ENCODE measurements at regions not wholly inside any gene's neighbourhood (a gene's known extent, or its start where the extent isn't known, plus 50 kb on each side); places are given as distances from the start of the nearest gene placed in this dataset.

- H3K4me3 ChIP-seq, result no peak overlapping the region
- no peaks in the 10 kb centered on the region for H3K27me3 ChIP-seq
- intact Hi-C loops (cut with DNase I), result no loop called here
- no peak overlapping the region for H3K27ac ChIP-seq
- TF ChIP-seq CTCF (IDR thresholded peaks at IDR 0.05), result no peak
- H3K36me3 ChIP-seq, result no peaks in the 10 kb centered on the region
- no peak for DNase-seq
- no peak overlapping the region for H3K9ac ChIP-seq (ENCODE audit: low read depth in 2 of 2, low read length in 2 of 2)
- no peaks in the 10 kb centered on the region for H3K4me1 ChIP-seq
- H3K9me3 ChIP-seq, result no peaks in the 10 kb centered on the region
Observed at GRCh38 chr21:14690886-14691285, 144.8 kb upstream of the SAMSN1 start.

- intact Hi-C loops (cut with DNase I), result no loop called here
Observed at GRCh38 chr21:14688936-14689335, 142.8 kb upstream of the SAMSN1 start.

GRCh38 chr21:14688412-14688811 is 142.3 kb upstream of the SAMSN1 start:
- Histone ChIP-seq H3K27me3 (no peaks in the 10 kb centered on the region), H3K36me3 (no peaks in the 10 kb centered on the region), H3K27ac (no peak overlapping the region), H3K4me1 (no peaks in the 10 kb centered on the region), H3K9ac (ENCODE audit: low read depth in 2 of 2, low read length in 2 of 2) (no peak overlapping the region), H3K9me3 (no peaks in the 10 kb centered on the region), H3K4me3 (no peak overlapping the region)
- intact Hi-C loops (cut with DNase I), result no loop called here
- no peak for DNase-seq
- no peak for TF ChIP-seq CTCF (IDR thresholded peaks at IDR 0.05)

More at GRCh38 chr21:14688936-14689335, 142.8 kb upstream of the SAMSN1 start:
- Histone ChIP-seq H3K9me3 (no peaks in the 10 kb centered on the region), H3K36me3 (no peaks in the 10 kb centered on the region), H3K4me1 (no peaks in the 10 kb centered on the region), H3K27ac (no peak overlapping the region), H3K9ac (ENCODE audit: low read depth in 2 of 2, low read length in 2 of 2) (no peak overlapping the region), H3K4me3 (no peak overlapping the region), H3K27me3 (no peaks in the 10 kb centered on the region)
- no peak for DNase-seq
- TF ChIP-seq CTCF (IDR thresholded peaks at IDR 0.05), result no peak

- intact Hi-C loops (cut with DNase I), result no loop called here
- H3K27me3 ChIP-seq, result no peaks in the 10 kb centered on the region
- no peaks in the 10 kb centered on the region for H3K4me1 ChIP-seq
- H3K4me3 ChIP-seq, result no peak overlapping the region
- TF ChIP-seq CTCF (IDR thresholded peaks at IDR 0.05), result no peak
- no peak overlapping the region for H3K27ac ChIP-seq
- no peaks in the 10 kb centered on the region for H3K36me3 ChIP-seq
- no peak for DNase-seq
- H3K9ac ChIP-seq (ENCODE audit: low read depth in 2 of 2, low read length in 2 of 2), result no peak overlapping the region
- no peaks in the 10 kb centered on the region for H3K9me3 ChIP-seq
Observed at GRCh38 chr21:14687268-14687625, 141.1 kb upstream of the SAMSN1 start.

- no peaks in the 10 kb centered on the region for H3K4me1 ChIP-seq
- no peaks in the 10 kb centered on the region for H3K9me3 ChIP-seq
- no peak for TF ChIP-seq CTCF (IDR thresholded peaks at IDR 0.05)
- intact Hi-C loops (cut with DNase I), result no loop called here
- DNase-seq, result no peak
- no peak overlapping the region for H3K4me3 ChIP-seq
- H3K27ac ChIP-seq, result no peak overlapping the region
- no peak overlapping the region for H3K9ac ChIP-seq (ENCODE audit: low read depth in 2 of 2, low read length in 2 of 2)
- no peaks in the 10 kb centered on the region for H3K36me3 ChIP-seq
- no peaks in the 10 kb centered on the region for H3K27me3 ChIP-seq
Observed at GRCh38 chr21:14686466-14687267, 140.6 kb upstream of the SAMSN1 start.

All from colonic mucosa (tissue), 4 donors.